ENCODE measurements at regions not wholly inside any gene's neighbourhood (a gene's known extent, or its start where the extent isn't known, plus 50 kb on each side); places are given as distances from the start of the nearest gene placed in this dataset.

DNA sequence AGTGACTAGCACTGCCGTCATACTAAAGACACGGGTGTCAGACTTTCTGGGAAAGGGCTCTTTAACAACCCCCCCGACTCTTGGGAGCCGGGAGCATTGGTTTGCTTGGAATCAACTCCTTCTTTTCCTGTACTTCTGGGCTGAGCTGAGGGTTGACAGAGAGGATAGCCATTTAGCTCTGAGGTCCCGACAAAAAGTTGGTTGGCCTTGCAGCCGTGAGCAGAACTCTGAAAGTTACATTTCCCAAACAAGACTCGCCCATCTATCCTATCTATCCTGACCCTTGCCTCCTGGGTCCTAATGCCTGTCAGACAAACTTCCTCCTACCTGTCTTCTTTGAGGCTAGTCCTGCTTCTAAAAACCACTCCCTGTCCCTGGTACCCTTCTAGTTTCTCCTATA lies 460.8 kb upstream of the TOM1L1 start:
- H3K4me1 Mint-ChIP-seq: no peaks in the 10 kb centered on the region
- H3K27me3 ChIP-seq (replicated peaks in 1 of 4; ENCODE audit: control extremely low read depth in 1 of 4, control insufficient read depth in 3 of 4, insufficient read depth in 4 of 4, low read length in 3 of 4): no peaks in the 10 kb centered on the region
- no peaks in the 10 kb centered on the region for H3K79me2 ChIP-seq (ENCODE audit: control insufficient read depth, insufficient read depth, low read length)
- CTCF ChIA-PET: no interaction called here
- no peaks in the 10 kb centered on the region for H4K20me1 ChIP-seq (ENCODE audit: control insufficient read depth, insufficient read depth, low read length, poor library complexity, severe bottlenecking)
- no peaks in the 10 kb centered on the region for H3K36me3 ChIP-seq (replicated peaks in 1 of 2; ENCODE audit: control extremely low read depth in 1 of 2, control insufficient read depth in 1 of 2, extremely low read depth in 1 of 2, insufficient read depth in 2 of 2, low read length in 1 of 2)
- H3K4me1 ChIP-seq (ENCODE audit: control insufficient read depth in 2 of 2, insufficient read depth in 2 of 2, low read length in 2 of 2): no peaks in the 10 kb centered on the region
- H3K4me2 ChIP-seq (replicated peaks; ENCODE audit: low read depth, low read length, poor library complexity, severe bottlenecking): no peak overlapping the region
- H3K27ac ChIP-seq (ENCODE audit: low read length in 2 of 2): no peak overlapping the region
- H3K4me3 Mint-ChIP-seq: no peak overlapping the region
- no peaks in the 10 kb centered on the region for H3K9me3 Mint-ChIP-seq (ENCODE audit: insufficient read depth)
- peaks cover 0 to 11% (median 0%) of the 10 kb centered on the region in 3 donors for H3K9me3 ChIP-seq (ENCODE audit: control extremely low read depth in 1 of 3, control insufficient read depth in 2 of 3, insufficient read depth in 1 of 3, low read length in 2 of 3)
- H2AFZ ChIP-seq (ENCODE audit: insufficient read depth, low read depth, low read length, poor library complexity, severe bottlenecking): no peak overlapping the region
- intact Hi-C loops (cut with micrococcal nuclease): no loop called here
- no peak overlapping the region for H3K4me3 ChIP-seq (ENCODE audit: control extremely low read depth in 1 of 5, extremely low read depth in 1 of 5, insufficient read depth in 1 of 5, low read depth in 2 of 5, low read length in 4 of 5)
- H3K9ac ChIP-seq (ENCODE audit: low read length): no peak overlapping the region
- no peak for TF ChIP-seq CTCF (IDR thresholded peaks at IDR 0.05)
- TF ChIP-seq EZH2 (IDR thresholded peaks at IDR 0.05; ENCODE audit: borderline replicate concordance, insufficient read depth, low read depth, low read length, poor library complexity, severe bottlenecking): no peak
- POLR2A ChIA-PET: no interaction called here
- H3K27me3 Mint-ChIP-seq: no peaks in the 10 kb centered on the region
- H3K27ac Mint-ChIP-seq: no peak overlapping the region
- no peak for DNase-seq
- WGBS (ENCODE audit: insufficient coverage): 87% methylated on average over 5 of the region's 7 CpGs
- ATAC-seq (ENCODE audit: low read depth): no peak

DNA sequence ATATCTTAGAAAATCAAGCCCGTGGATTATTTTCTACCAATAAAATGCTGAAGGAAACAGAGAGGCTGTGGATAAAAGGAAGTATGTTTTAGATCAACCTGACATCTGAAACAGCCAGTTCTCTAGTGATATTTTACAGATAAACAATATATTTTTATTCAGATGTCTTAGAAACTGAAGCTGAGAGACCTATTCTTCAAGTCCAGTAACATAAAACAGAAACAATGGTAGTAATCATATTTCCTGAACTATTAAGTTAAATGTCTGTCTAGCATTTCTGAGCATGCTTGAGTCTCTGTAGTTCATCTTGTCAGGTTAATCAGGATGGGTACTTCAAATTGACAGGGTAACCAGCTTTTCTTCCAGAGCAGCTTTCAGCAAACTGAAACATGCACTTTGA lies 449.6 kb upstream of the TOM1L1 start:
- no peak overlapping the region for H3K27ac ChIP-seq (ENCODE audit: low read length in 2 of 2)
- no peak overlapping the region for H3K9ac ChIP-seq (ENCODE audit: low read length)
- no CpG with 5 or more reads among the region's 1 CpG for WGBS (ENCODE audit: insufficient coverage)
- intact Hi-C loops (cut with micrococcal nuclease): no loop called here
- CTCF ChIA-PET: no interaction called here
- no peak for DNase-seq
- H3K4me2 ChIP-seq (replicated peaks; ENCODE audit: low read depth, low read length, poor library complexity, severe bottlenecking): no peak overlapping the region
- no peak overlapping the region for H3K4me3 ChIP-seq (ENCODE audit: control extremely low read depth in 1 of 5, extremely low read depth in 1 of 5, insufficient read depth in 1 of 5, low read depth in 2 of 5, low read length in 4 of 5)
- no peaks in the 10 kb centered on the region for H3K27me3 ChIP-seq (replicated peaks in 1 of 4; ENCODE audit: control extremely low read depth in 1 of 4, control insufficient read depth in 3 of 4, insufficient read depth in 4 of 4, low read length in 3 of 4)
- no peaks in the 10 kb centered on the region for H3K4me1 ChIP-seq (ENCODE audit: control insufficient read depth in 2 of 2, insufficient read depth in 2 of 2, low read length in 2 of 2)
- H3K27me3 Mint-ChIP-seq: no peaks in the 10 kb centered on the region
- peaks cover 0 to 10% (median 3%) of the 10 kb centered on the region in 3 donors for H3K9me3 ChIP-seq (ENCODE audit: control extremely low read depth in 1 of 3, control insufficient read depth in 2 of 3, insufficient read depth in 1 of 3, low read length in 2 of 3)
- H3K27ac Mint-ChIP-seq: no peak overlapping the region
- no peak for ATAC-seq (ENCODE audit: low read depth)
- POLR2A ChIA-PET: no interaction called here
- no peaks in the 10 kb centered on the region for H3K36me3 ChIP-seq (replicated peaks in 1 of 2; ENCODE audit: control extremely low read depth in 1 of 2, control insufficient read depth in 1 of 2, extremely low read depth in 1 of 2, insufficient read depth in 2 of 2, low read length in 1 of 2)
- TF ChIP-seq EZH2 (IDR thresholded peaks at IDR 0.05; ENCODE audit: borderline replicate concordance, insufficient read depth, low read depth, low read length, poor library complexity, severe bottlenecking): no peak
- TF ChIP-seq CTCF (IDR thresholded peaks at IDR 0.05): no peak
- peaks cover 3% of the 10 kb centered on the region for H3K9me3 Mint-ChIP-seq (ENCODE audit: insufficient read depth)
- no peak overlapping the region for H3K4me3 Mint-ChIP-seq
- no peaks in the 10 kb centered on the region for H3K4me1 Mint-ChIP-seq
- no peaks in the 10 kb centered on the region for H3K79me2 ChIP-seq (ENCODE audit: control insufficient read depth, insufficient read depth, low read length)
- no peak overlapping the region for H2AFZ ChIP-seq (ENCODE audit: insufficient read depth, low read depth, low read length, poor library complexity, severe bottlenecking)
- no peaks in the 10 kb centered on the region for H4K20me1 ChIP-seq (ENCODE audit: control insufficient read depth, insufficient read depth, low read length, poor library complexity, severe bottlenecking)
